ENCODE measurements at regions not wholly inside any gene's neighbourhood (a gene's known extent, or its start where the extent isn't known, plus 50 kb on each side); places are given as distances from the start of the nearest gene placed in this dataset.

- no peaks in the 10 kb centered on the region for H3K36me3 ChIP-seq
- DNase-seq (no peak), ATAC-seq (no peak)
- TF ChIP-seq CTCF (IDR thresholded peaks at IDR 0.05) = no peak
- no peaks in the 10 kb centered on the region for H3K9me3 ChIP-seq
- peaks cover 2% of the 10 kb centered on the region for H3K4me1 ChIP-seq
- H3K27me3 ChIP-seq (ENCODE audit: low read depth) = no peaks in the 10 kb centered on the region
- H3K4me3 ChIP-seq = no peak overlapping the region
- intact Hi-C loops (cut with DNase I) = no loop called here
- no peak overlapping the region for H3K27ac ChIP-seq
These were observed 363.3 kb downstream of the ARL4A start for GRCh38 chr7:13050703-13051102.

GRCh38 chr7:13055732-13056368 is 368.4 kb downstream of the ARL4A start:
- ATAC-seq (no peak), DNase-seq (no peak)
- TF ChIP-seq CTCF (IDR thresholded peaks at IDR 0.05) = no peak
- Histone ChIP-seq H3K4me3 (no peak overlapping the region), H3K27me3 (ENCODE audit: low read depth) (no peaks in the 10 kb centered on the region), H3K4me1 (peaks cover 16% of the 10 kb centered on the region), H3K36me3 (no peaks in the 10 kb centered on the region), H3K9me3 (no peaks in the 10 kb centered on the region), H3K27ac (peak overlapping the region; percentile 13)
- intact Hi-C loops (cut with DNase I) = no loop called here

GRCh38 chr7:13057462-13058200 is 370.2 kb downstream of the ARL4A start:
- TF ChIP-seq CTCF (IDR thresholded peaks at IDR 0.05) = no peak
- ATAC-seq (no peak), DNase-seq (no peak)
- Histone ChIP-seq H3K36me3 (no peaks in the 10 kb centered on the region), H3K9me3 (no peaks in the 10 kb centered on the region), H3K4me3 (peak overlapping the region; percentile 28), H3K27me3 (ENCODE audit: low read depth) (no peaks in the 10 kb centered on the region), H3K27ac (peak overlapping the region; percentile 64), H3K4me1 (peaks cover 16% of the 10 kb centered on the region)
- intact Hi-C loops (cut with DNase I) = no loop called here

GRCh38 chr7:13060173-13060572 is 372.7 kb downstream of the ARL4A start:
- peaks cover 16% of the 10 kb centered on the region for H3K4me1 ChIP-seq
- H3K27ac ChIP-seq = no peak overlapping the region
- H3K4me3 ChIP-seq = no peak overlapping the region
- no peak for DNase-seq
- no peaks in the 10 kb centered on the region for H3K36me3 ChIP-seq
- H3K9me3 ChIP-seq = no peaks in the 10 kb centered on the region
- no peak for TF ChIP-seq CTCF (IDR thresholded peaks at IDR 0.05)
- intact Hi-C loops (cut with DNase I) = no loop called here
- no peaks in the 10 kb centered on the region for H3K27me3 ChIP-seq (ENCODE audit: low read depth)
- ATAC-seq = no peak

GRCh38 chr7:13061115-13061514 is 373.7 kb downstream of the ARL4A start:
- Histone ChIP-seq H3K9me3 (no peaks in the 10 kb centered on the region), H3K27ac (no peak overlapping the region), H3K4me3 (no peak overlapping the region), H3K36me3 (no peaks in the 10 kb centered on the region), H3K4me1 (peaks cover 10% of the 10 kb centered on the region), H3K27me3 (ENCODE audit: low read depth) (no peaks in the 10 kb centered on the region)
- DNase-seq = no peak
- intact Hi-C loops (cut with DNase I) = no loop called here
- no peak for TF ChIP-seq CTCF (IDR thresholded peaks at IDR 0.05)
- no peak for ATAC-seq

Data from lower lobe of right lung (tissue), 2 donors.